Loucy (cell line): ENCODE measurements at regions not wholly inside any gene's neighbourhood (a gene's known extent, or its start where the extent isn't known, plus 50 kb on each side); places are given as distances from the start of the nearest gene placed in this dataset.
"Not testable (repeated sequence)": the region's sequence is repeated elsewhere in the genome, so short reads cannot be mapped to it uniquely, and the experiment has no call there.

ENCODE experiments used
- H2AFZ ChIP-seq: fragments of 200-600 bp; sonication (generic); 2 replicates; pipeline ENCODE4 v1.6.0; 2016; ENCODE audit warnings: antibody characterized with exemption, mild to moderate bottlenecking, low read length, moderate library complexity
- H3F3A ChIP-seq: fragments of 200-600 bp; 2 replicates; pipeline ENCODE4 v1.6.0; 2016; ENCODE audit warnings: antibody characterized with exemption, low read depth, mild to moderate bottlenecking
- H3K27me3 ChIP-seq: fragments of 200-600 bp; sonication (generic); 2 replicates; pipeline ENCODE4 v1.6.1; 2014; ENCODE audit warnings: low read length, mild to moderate bottlenecking; ENCODE audit not compliant: insufficient read depth, poor library complexity, severe bottlenecking
- H3K36me3 ChIP-seq: fragments of 200-600 bp; sonication (generic); 2 replicates; pipeline ENCODE4 v1.6.1; 2016; ENCODE audit warnings: low read length; ENCODE audit not compliant: insufficient read depth
- H3K4me1 ChIP-seq: fragments of 200-600 bp; sonication (generic); 2 replicates; pipeline ENCODE4 v1.5.1; 2014; ENCODE audit warnings: low read length, mild to moderate bottlenecking; ENCODE audit not compliant: insufficient read depth, poor library complexity, severe bottlenecking
- H3K4me2 ChIP-seq: fragments of 200-600 bp; sonication (generic); 2 replicates; pipeline ENCODE4 v1.6.0; 2014; ENCODE audit warnings: antibody characterized with exemption, low read length, low read depth, mild to moderate bottlenecking; ENCODE audit not compliant: poor library complexity, severe bottlenecking
- H3K4me3 ChIP-seq: fragments of 200-600 bp; sonication (generic); 2 replicates; pipeline ENCODE4 v1.5.1; 2014; ENCODE audit warnings: low read length, mild to moderate bottlenecking, mixed read lengths; ENCODE audit not compliant: poor library complexity, severe bottlenecking
- H3K79me2 ChIP-seq: fragments of 200-600 bp; sonication (generic); 2 replicates; pipeline ENCODE4 v1.6.1; 2014; ENCODE audit warnings: low read length; ENCODE audit not compliant: insufficient read depth
- H3K9ac ChIP-seq: fragments of 200-600 bp; sonication (generic); 2 replicates; pipeline ENCODE4 v1.6.0; 2014; ENCODE audit warnings: mild to moderate bottlenecking, low read depth, low read length, moderate library complexity; ENCODE audit not compliant: poor library complexity, severe bottlenecking
- H3K9me2 ChIP-seq: fragments of 200-600 bp; sonication (generic); replicated peaks from 2 replicates; pipeline ENCODE4 v1.6.1; 2016; ENCODE audit warnings: low read depth, low read length, mixed read lengths
- H3K9me3 ChIP-seq: fragments of 200-600 bp; sonication (generic); 2 replicates; pipeline ENCODE4 v1.6.1; 2014; ENCODE audit warnings: mild to moderate bottlenecking, antibody characterized with exemption, low read length, low read depth; ENCODE audit not compliant: insufficient read depth
- H4K20me1 ChIP-seq: fragments of 200-600 bp; sonication (generic); 2 replicates; pipeline ENCODE4 v1.6.0; 2014; ENCODE audit warnings: antibody characterized with exemption, low read length, mild to moderate bottlenecking; ENCODE audit not compliant: insufficient read depth, poor library complexity, severe bottlenecking
- EZH2phosphoT487 ChIP-seq: fragments of 200-600 bp; IDR thresholded peaks from 2 replicates; pipeline ENCODE4 v1.6.1; 2018; ENCODE audit warnings: antibody characterized with exemption, mild to moderate bottlenecking, moderate library complexity, borderline replicate concordance
- TF ChIP-seq, protein P1 (sequence below): fragments of 200-600 bp; sonication (generic); conservative IDR thresholded peaks from 2 replicates; pipeline ENCODE4 v1.5.1; 2014; ENCODE audit warnings: mild to moderate bottlenecking, antibody characterized with exemption, low read length

DNA sequence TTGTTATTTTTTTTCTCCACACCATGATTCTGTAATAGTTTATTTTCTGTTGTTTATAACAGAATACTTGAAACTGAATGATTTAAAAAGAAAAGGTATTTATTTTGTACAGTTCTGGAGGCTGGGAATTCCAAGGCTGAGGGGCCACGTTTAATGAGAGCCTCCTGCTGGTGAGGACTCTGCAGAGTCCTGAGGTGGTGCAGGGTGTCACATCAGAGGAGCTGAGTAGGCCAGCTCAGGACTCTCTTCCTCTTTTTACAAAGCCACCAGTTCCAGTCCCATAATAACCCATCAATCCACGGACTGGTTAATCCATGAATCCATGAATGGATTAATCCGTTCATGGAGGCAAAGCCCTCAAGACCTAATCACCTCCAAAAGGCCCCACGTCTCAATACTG lies 71.6 kb downstream of the TFAP2A start:
- no peaks in the 10 kb centered on the region for H3K4me1 ChIP-seq
- no peak overlapping the region for H2AFZ ChIP-seq
- TF ChIP-seq, protein P1, sequence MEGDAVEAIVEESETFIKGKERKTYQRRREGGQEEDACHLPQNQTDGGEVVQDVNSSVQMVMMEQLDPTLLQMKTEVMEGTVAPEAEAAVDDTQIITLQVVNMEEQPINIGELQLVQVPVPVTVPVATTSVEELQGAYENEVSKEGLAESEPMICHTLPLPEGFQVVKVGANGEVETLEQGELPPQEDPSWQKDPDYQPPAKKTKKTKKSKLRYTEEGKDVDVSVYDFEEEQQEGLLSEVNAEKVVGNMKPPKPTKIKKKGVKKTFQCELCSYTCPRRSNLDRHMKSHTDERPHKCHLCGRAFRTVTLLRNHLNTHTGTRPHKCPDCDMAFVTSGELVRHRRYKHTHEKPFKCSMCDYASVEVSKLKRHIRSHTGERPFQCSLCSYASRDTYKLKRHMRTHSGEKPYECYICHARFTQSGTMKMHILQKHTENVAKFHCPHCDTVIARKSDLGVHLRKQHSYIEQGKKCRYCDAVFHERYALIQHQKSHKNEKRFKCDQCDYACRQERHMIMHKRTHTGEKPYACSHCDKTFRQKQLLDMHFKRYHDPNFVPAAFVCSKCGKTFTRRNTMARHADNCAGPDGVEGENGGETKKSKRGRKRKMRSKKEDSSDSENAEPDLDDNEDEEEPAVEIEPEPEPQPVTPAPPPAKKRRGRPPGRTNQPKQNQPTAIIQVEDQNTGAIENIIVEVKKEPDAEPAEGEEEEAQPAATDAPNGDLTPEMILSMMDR, result no peak
- TF ChIP-seq EZH2phosphoT487, result no peak
- no peaks in the 10 kb centered on the region for H3F3A ChIP-seq
- H3K27me3 ChIP-seq, result no peaks in the 10 kb centered on the region
- H3K4me3 ChIP-seq, result no peak overlapping the region
- H3K9me2 ChIP-seq, result no peaks in the 10 kb centered on the region
- H3K36me3 ChIP-seq, result no peaks in the 10 kb centered on the region
- no peaks in the 10 kb centered on the region for H4K20me1 ChIP-seq
- H3K9me3 ChIP-seq, result no peaks in the 10 kb centered on the region
- H3K9ac ChIP-seq, result no peak overlapping the region
- no peak overlapping the region for H3K4me2 ChIP-seq
- H3K79me2 ChIP-seq, result no peaks in the 10 kb centered on the region

DNA sequence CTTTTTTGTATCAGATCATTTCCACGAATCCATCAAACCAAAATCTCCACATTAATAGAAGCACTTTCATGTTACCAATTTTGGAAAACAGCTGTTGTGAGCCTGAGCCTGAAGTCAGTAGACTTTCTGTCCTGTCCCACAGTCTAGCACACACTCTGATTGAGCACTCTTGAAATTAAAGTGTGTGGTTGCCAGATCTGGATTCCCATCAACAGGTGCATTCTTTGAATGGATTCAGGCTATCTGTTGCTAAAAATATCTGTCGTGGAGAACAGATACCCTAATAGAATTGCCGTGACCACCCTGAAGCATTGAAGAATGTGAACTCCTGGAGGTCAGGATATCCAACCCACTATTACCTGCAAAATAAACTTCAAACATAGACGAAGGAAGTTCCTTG lies 73.3 kb downstream of the TFAP2A start:
- Histone ChIP-seq H3F3A (no peaks in the 10 kb centered on the region), H3K36me3 (no peaks in the 10 kb centered on the region), H4K20me1 (no peaks in the 10 kb centered on the region), H3K4me3 (no peak overlapping the region), H3K4me2 (no peak overlapping the region), H3K9me2 (no peaks in the 10 kb centered on the region), H3K27me3 (no peaks in the 10 kb centered on the region), H3K9me3 (no peaks in the 10 kb centered on the region), H3K4me1 (no peaks in the 10 kb centered on the region), H3K79me2 (no peaks in the 10 kb centered on the region), H3K9ac (no peak overlapping the region), H2AFZ (no peak overlapping the region)
- TF ChIP-seq, protein P1, result no peak
- no peak for TF ChIP-seq EZH2phosphoT487

DNA sequence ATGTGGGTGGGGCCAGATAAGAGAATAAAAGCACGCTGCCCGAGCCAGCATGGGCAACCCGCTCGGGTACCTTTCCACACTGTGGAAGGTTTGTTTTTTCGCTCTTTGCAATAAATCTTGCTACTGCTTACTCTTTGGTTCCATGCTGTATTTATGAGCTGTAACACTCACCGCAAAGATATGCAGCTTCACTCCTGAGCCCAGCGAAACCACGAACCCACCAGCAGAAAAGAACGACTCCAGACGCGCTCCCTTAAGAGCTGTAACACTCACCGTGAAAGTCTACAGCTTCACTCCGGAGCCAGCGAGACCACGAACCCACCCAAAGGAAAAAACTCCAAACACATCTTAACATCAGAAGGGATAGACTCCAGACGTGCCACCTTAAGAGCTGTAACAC lies 76.7 kb downstream of the TFAP2A start:
- Histone ChIP-seq H3K27me3 (no peaks in the 10 kb centered on the region), H3K36me3 (no peaks in the 10 kb centered on the region)
- TF ChIP-seq, protein P1, result no peak
- no peak for TF ChIP-seq EZH2phosphoT487

DNA sequence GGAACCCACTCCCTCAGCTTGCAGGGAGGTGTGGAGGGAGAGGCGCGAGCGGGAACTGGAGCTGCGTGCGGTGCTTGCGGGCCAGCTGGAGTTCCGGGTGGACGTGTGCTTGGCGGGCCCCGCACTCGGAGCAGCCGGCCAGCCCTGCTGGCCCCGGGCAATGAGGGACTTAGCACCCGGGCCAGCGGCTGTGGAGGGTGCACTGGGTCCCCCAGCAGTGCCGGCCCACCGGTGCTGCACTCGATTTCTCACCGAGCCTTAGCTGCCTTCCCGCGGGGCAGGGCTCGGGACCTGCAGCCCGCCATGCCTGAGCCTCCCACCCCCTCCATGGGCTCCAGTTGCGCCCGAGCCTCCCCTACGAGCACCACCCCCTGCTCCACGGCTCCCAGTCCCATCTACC lies 77.5 kb downstream of the TFAP2A start:
- H3K4me2 ChIP-seq, H3K27me3 ChIP-seq: not testable (repeated sequence)

More for the DNA sequence above, 76.7 kb downstream of the TFAP2A start:
- Histone ChIP-seq H3K4me2 (no peak overlapping the region), H3K9ac (no peak overlapping the region), H3K4me1 (no peaks in the 10 kb centered on the region), H3F3A (no peaks in the 10 kb centered on the region), H3K9me3 (no peaks in the 10 kb centered on the region), H3K4me3 (no peak overlapping the region), H3K9me2 (no peaks in the 10 kb centered on the region), H3K79me2 (no peaks in the 10 kb centered on the region), H2AFZ (no peak overlapping the region), H4K20me1 (no peaks in the 10 kb centered on the region)

More for the DNA sequence above, 77.5 kb downstream of the TFAP2A start:
- not testable (repeated sequence) for H3K4me3 ChIP-seq, H3K4me1 ChIP-seq, H4K20me1 ChIP-seq, H3K9ac ChIP-seq, H2AFZ ChIP-seq, H3K9me2 ChIP-seq, H3K36me3 ChIP-seq, H3F3A ChIP-seq, H3K9me3 ChIP-seq, H3K79me2 ChIP-seq
